Thyroid gland (tissue), 4 donors: ENCODE measurements at regions not wholly inside any gene's neighbourhood (a gene's known extent, or its start where the extent isn't known, plus 50 kb on each side); places are given as distances from the start of the nearest gene placed in this dataset.

Source experiments
- POLR2A ChIP-seq, 2 donors: fragments of 450-650 bp; IDR thresholded peaks; one replicate each; pipeline ENCODE4 v1.6.1; 2017; ENCODE audit warnings: antibody characterized with exemption in 2 of 2, mild to moderate bottlenecking in 2 of 2, moderate library complexity in 1 of 2
- TF ChIP-seq, protein P1 (sequence below), 6 experiments: fragments of 200-600 bp in 3 of 6; fragments of 450-650 bp in 3 of 6; sonication (generic) in 3 of 6; IDR thresholded peaks; one replicate each; pipeline ENCODE4 v1.5.1; 2016 to 2019; ENCODE audit warnings: antibody characterized with exemption in 6 of 6, mild to moderate bottlenecking in 2 of 6, inconsistent platforms in 1 of 6, moderate library complexity in 1 of 6

DNA sequence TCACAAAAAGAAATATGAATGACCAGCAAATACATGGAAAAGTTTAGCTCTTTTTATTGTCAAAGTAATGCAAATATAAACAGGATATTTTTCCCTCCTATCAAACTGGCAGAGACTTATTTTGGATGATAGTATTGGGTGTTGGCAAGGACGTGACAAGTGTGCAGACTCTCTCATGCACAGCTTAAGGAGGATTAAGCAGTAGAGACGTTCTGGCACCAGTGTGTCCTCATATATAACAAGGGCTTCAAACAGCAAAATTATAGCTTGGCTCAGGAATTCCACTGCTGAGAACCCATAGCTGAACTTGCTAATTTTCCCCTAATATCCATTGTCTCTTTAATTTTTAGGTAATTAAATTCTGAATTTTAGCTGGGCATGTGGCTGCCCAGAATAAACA is 114.4 kb downstream of the FAM124B start:
- TF ChIP-seq POLR2A (IDR thresholded peaks at IDR 0.05): no peak
- TF ChIP-seq, protein P1, sequence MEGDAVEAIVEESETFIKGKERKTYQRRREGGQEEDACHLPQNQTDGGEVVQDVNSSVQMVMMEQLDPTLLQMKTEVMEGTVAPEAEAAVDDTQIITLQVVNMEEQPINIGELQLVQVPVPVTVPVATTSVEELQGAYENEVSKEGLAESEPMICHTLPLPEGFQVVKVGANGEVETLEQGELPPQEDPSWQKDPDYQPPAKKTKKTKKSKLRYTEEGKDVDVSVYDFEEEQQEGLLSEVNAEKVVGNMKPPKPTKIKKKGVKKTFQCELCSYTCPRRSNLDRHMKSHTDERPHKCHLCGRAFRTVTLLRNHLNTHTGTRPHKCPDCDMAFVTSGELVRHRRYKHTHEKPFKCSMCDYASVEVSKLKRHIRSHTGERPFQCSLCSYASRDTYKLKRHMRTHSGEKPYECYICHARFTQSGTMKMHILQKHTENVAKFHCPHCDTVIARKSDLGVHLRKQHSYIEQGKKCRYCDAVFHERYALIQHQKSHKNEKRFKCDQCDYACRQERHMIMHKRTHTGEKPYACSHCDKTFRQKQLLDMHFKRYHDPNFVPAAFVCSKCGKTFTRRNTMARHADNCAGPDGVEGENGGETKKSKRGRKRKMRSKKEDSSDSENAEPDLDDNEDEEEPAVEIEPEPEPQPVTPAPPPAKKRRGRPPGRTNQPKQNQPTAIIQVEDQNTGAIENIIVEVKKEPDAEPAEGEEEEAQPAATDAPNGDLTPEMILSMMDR (IDR thresholded peaks at IDR 0.05): no peak
